ENCODE measurements at regions not wholly inside any gene's neighbourhood (a gene's known extent, or its start where the extent isn't known, plus 50 kb on each side); places are given as distances from the start of the nearest gene placed in this dataset.

DNA sequence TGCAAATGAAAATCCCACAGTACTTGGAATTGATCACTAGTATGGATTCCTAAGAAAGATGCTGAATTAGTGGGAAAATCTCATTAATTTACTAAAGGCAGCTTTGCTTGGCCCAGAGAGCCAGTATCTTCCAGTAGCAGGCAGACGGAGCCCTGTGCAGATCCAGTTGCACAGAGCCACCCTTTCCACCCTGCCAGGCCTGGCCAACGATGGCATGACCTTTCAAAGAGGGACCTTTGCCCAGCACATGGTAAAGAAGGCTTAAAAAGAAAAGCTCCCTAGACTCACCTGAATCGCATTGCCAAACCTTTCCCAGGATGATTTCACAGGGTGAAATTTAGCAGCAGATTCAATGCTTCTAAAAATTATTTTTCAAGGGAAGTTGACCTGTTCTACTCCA lies 170.5 kb upstream of the CAMK1G start:
- 77 to 92% (median 84%) methylated on average over 3 of the region's 3 CpGs for WGBS, 3 donors
- intact Hi-C loops (cut with DNase I) = no loop called here
- TF ChIP-seq, protein P1, sequence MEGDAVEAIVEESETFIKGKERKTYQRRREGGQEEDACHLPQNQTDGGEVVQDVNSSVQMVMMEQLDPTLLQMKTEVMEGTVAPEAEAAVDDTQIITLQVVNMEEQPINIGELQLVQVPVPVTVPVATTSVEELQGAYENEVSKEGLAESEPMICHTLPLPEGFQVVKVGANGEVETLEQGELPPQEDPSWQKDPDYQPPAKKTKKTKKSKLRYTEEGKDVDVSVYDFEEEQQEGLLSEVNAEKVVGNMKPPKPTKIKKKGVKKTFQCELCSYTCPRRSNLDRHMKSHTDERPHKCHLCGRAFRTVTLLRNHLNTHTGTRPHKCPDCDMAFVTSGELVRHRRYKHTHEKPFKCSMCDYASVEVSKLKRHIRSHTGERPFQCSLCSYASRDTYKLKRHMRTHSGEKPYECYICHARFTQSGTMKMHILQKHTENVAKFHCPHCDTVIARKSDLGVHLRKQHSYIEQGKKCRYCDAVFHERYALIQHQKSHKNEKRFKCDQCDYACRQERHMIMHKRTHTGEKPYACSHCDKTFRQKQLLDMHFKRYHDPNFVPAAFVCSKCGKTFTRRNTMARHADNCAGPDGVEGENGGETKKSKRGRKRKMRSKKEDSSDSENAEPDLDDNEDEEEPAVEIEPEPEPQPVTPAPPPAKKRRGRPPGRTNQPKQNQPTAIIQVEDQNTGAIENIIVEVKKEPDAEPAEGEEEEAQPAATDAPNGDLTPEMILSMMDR (IDR thresholded peaks at IDR 0.05) = no peak
- TF ChIP-seq EP300 (IDR thresholded peaks at IDR 0.05) = no peak
- TF ChIP-seq POLR2A (IDR thresholded peaks at IDR 0.05) = no peak
- Histone ChIP-seq H3K4me1 (ENCODE audit: insufficient read depth) (no peaks in the 10 kb centered on the region), H3K27me3 (no peaks in the 10 kb centered on the region), H3K27ac (no peak overlapping the region), H3K36me3 (no peaks in the 10 kb centered on the region), H3K4me3 (no peak overlapping the region), H3K9me3 (no peaks in the 10 kb centered on the region)
- DNase-seq = no peak

DNA sequence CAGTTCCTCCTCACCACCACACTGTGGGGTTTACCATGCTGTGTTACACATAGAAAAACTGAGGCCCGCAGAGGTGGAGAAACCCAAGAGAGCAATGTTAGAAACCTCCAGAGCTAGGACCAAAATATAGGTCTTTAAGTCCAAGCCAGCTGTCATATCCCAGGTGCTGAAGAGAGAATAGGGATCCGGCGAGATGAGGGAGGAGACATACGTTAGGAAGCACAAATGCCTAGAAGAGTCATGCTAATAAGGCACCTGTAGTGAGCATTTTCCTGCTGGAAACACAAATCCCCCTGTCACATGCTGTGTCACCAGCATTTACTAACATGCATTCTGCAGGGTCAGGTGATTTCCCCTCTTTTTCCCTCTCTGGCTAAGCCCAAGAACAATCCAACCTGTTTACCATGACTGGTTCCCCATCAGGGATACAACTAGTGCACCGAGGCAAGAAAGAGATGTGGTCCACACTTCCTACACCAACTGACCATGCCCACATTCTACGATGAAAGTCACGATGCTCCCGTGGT lies 168.6 kb upstream of the CAMK1G start:
- no peaks in the 10 kb centered on the region for H3K9me3 ChIP-seq
- no peak for DNase-seq
- no peaks in the 10 kb centered on the region for H3K36me3 ChIP-seq
- no peaks in the 10 kb centered on the region for H3K27me3 ChIP-seq
- intact Hi-C loops (cut with DNase I) = no loop called here
- H3K4me1 ChIP-seq (ENCODE audit: insufficient read depth) = no peaks in the 10 kb centered on the region
- no peak overlapping the region for H3K4me3 ChIP-seq
- 86 to 91% (median 90%) methylated on average over 8 of the region's 8 CpGs for WGBS, 3 donors
- no peak for TF ChIP-seq POLR2A (IDR thresholded peaks at IDR 0.05)
- TF ChIP-seq, protein P1 (IDR thresholded peaks at IDR 0.05) = no peak
- TF ChIP-seq EP300 (IDR thresholded peaks at IDR 0.05) = no peak
- no peak overlapping the region for H3K27ac ChIP-seq

DNA sequence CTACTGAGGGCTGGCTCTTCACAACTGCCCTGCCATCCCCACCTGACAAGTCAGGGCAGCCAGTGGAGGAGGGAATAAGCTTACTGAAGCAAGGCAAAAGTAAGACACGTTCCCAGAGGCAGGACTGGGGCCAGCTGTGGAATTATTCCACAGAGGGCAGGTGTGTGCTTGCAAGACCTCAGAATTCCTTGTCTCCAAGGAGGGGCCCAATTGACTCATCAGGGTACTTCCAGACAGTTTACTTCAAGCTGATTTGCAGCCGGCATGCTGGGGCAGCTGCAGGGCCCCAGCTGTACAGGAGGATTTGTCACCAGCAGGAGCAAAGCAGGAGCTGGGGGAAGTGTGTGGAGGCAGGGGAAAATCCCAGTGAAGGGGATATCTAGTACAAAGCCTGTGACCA lies 167.5 kb upstream of the CAMK1G start:
- no peak for TF ChIP-seq EP300 (IDR thresholded peaks at IDR 0.05)
- TF ChIP-seq, protein P1 (IDR thresholded peaks at IDR 0.05) = no peak
- H3K9me3 ChIP-seq = no peaks in the 10 kb centered on the region
- no peak overlapping the region for H3K4me3 ChIP-seq
- intact Hi-C loops (cut with DNase I) = no loop called here
- WGBS, 3 donors = 20 to 50% (median 24%) methylated on average over 2 of the region's 2 CpGs
- H3K36me3 ChIP-seq = no peaks in the 10 kb centered on the region
- H3K4me1 ChIP-seq (ENCODE audit: insufficient read depth) = no peaks in the 10 kb centered on the region
- H3K27ac ChIP-seq = no peak overlapping the region
- no peak for DNase-seq
- H3K27me3 ChIP-seq = no peaks in the 10 kb centered on the region

DNA sequence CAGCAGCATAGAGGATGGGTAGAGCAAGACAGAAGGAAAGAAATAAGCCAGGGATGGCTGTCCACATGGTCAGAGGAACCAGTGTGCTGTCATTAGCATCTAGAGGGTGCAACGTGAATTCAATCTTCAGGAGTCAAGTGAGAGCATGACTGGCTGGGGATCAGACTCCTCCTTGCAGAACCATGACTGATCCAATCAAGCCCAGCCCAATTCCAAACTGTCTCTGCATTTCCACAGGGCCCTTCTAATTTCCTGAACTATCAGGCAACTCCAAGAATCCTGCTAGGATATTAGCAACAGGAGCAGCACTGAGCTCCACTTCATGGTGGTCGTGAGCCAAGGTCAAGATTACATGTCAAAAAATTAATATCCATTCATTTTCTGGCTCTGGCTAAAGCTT lies 166.8 kb upstream of the CAMK1G start:
- intact Hi-C loops (cut with DNase I) = no loop called here

More for the DNA sequence above, 166.8 kb upstream of the CAMK1G start:
- H3K27ac ChIP-seq = no peak overlapping the region
- no peaks in the 10 kb centered on the region for H3K4me1 ChIP-seq (ENCODE audit: insufficient read depth)
- DNase-seq = no peak
- H3K27me3 ChIP-seq = no peaks in the 10 kb centered on the region
- TF ChIP-seq POLR2A (IDR thresholded peaks at IDR 0.05) (no peak), EP300 (IDR thresholded peaks at IDR 0.05) (no peak)
- TF ChIP-seq, protein P1 (IDR thresholded peaks at IDR 0.05) = no peak
- H3K36me3 ChIP-seq = no peaks in the 10 kb centered on the region
- no peak overlapping the region for H3K4me3 ChIP-seq
- H3K9me3 ChIP-seq = no peaks in the 10 kb centered on the region
- 43 to 62% (median 50%) methylated on average over 2 of the region's 2 CpGs for WGBS, 3 donors
